Naive thymus-derived CD4-positive, alpha-beta T cell (primary cell): ENCODE measurements at regions not wholly inside any gene's neighbourhood (a gene's known extent, or its start where the extent isn't known, plus 50 kb on each side); places are given as distances from the start of the nearest gene placed in this dataset.
A peak's percentile ranks its signal among the peaks of the same experiment; 100 is the strongest.

Experiments
- ATAC-seq: fragments of 150-1000 bp; cut with Tn5 transposase; 2 replicates; pipeline ENCODE4 v1.10.0; 2021; ENCODE audit warnings: mild to moderate bottlenecking, moderate library complexity
- CTCF ChIA-PET: fragments of 350-600 bp; sonication (Branson Sonifier 250); formaldehyde crosslinking; loops from one replicate; lab custom pipeline; 2021; ENCODE audit warnings: antibody characterized with exemption; lab: Charles Lee
- POLR2A ChIA-PET: fragments of 350-600 bp; sonication (Branson Sonifier 250); formaldehyde crosslinking; loops from one replicate; lab custom pipeline; 2021; ENCODE audit warnings: antibody characterized with exemption, inconsistent platforms; lab: Charles Lee
- DNase-seq, 9 donors: peaks; one replicate each; pipeline versions ENCODE4 v3.0.0 to v3.0.0-alpha.2; 2020 to 2022; ENCODE audit warnings: mixed read lengths in 1 of 9
- H3K27ac ChIP-seq: one replicate; pipeline ENCODE4 v1.7.0; 2013; ENCODE audit warnings: mild to moderate bottlenecking, low read depth, low read length, moderate library complexity
- H3K27me3 ChIP-seq, 2 donors: one replicate each; pipeline ENCODE4 v1.7.0; 2013; ENCODE audit warnings: low read length in 2 of 2, mild to moderate bottlenecking in 2 of 2, moderate library complexity in 2 of 2; ENCODE audit not compliant: control insufficient read depth in 2 of 2, insufficient read depth in 2 of 2
- H3K36me3 ChIP-seq, 3 experiments: 1 replicate in 2 of 3; 2 replicates in 1 of 3; pipeline ENCODE4 v1.7.0; 2013; ENCODE audit warnings: low read length in 3 of 3, mild to moderate bottlenecking in 3 of 3, moderate library complexity in 1 of 3; ENCODE audit not compliant: insufficient read depth in 3 of 3, control insufficient read depth in 2 of 3
- H3K4me1 ChIP-seq, 2 donors: one replicate each; pipeline ENCODE4 v1.7.0; 2013; ENCODE audit warnings: low read length in 2 of 2, mild to moderate bottlenecking in 2 of 2, moderate library complexity in 1 of 2; ENCODE audit not compliant: control insufficient read depth in 2 of 2, insufficient read depth in 2 of 2
- H3K4me3 ChIP-seq: 2 replicates; pipeline ENCODE4 v1.7.0; 2013; ENCODE audit warnings: mild to moderate bottlenecking, low read length
- H3K9me3 ChIP-seq, 3 experiments: 1 replicate in 2 of 3; 2 replicates in 1 of 3; pipeline ENCODE4 v1.7.0; 2013; ENCODE audit warnings: low read length in 3 of 3; ENCODE audit not compliant: control insufficient read depth in 2 of 3
- H3K27ac Mint-ChIP-seq, 9 donors: one replicate each; pipeline ENCODE4 v1.8.0; 2020 to 2022; ENCODE audit warnings: mixed read lengths in 9 of 9, mild to moderate bottlenecking in 8 of 9, moderate library complexity in 5 of 9, inconsistent platforms in 2 of 9
- H3K27me3 Mint-ChIP-seq, 5 donors: one replicate each; pipeline ENCODE4 v1.8.0; 2021 to 2022; ENCODE audit warnings: mixed read lengths in 5 of 5, mild to moderate bottlenecking in 1 of 5
- H3K36me3 Mint-ChIP-seq, 5 donors: one replicate each; pipeline ENCODE4 v1.8.0; 2020 to 2022; ENCODE audit warnings: mixed read lengths in 5 of 5, mild to moderate bottlenecking in 3 of 5, inconsistent platforms in 1 of 5
- H3K4me1 Mint-ChIP-seq, 7 donors: one replicate each; pipeline ENCODE4 v1.8.0; 2020 to 2022; ENCODE audit warnings: mixed read lengths in 7 of 7, mild to moderate bottlenecking in 3 of 7, inconsistent platforms in 1 of 7
- H3K4me3 Mint-ChIP-seq, 10 donors: one replicate each; pipeline ENCODE4 v1.8.0; 2020 to 2022; ENCODE audit warnings: mild to moderate bottlenecking in 10 of 10, mixed read lengths in 10 of 10, moderate library complexity in 6 of 10, inconsistent platforms in 2 of 10
- H3K9me3 Mint-ChIP-seq, 11 donors: one replicate each; pipeline ENCODE4 v1.8.0; 2020 to 2022; ENCODE audit warnings: mixed read lengths in 11 of 11, mild to moderate bottlenecking in 4 of 11, inconsistent platforms in 1 of 11, moderate library complexity in 1 of 11
- intact Hi-C, 2 donors: fragments of 100-400 bp; cut with micrococcal nuclease; formaldehyde crosslinking; loops; one replicate each; pipeline ENCODE4 v1.15.1; 2023

DNA sequence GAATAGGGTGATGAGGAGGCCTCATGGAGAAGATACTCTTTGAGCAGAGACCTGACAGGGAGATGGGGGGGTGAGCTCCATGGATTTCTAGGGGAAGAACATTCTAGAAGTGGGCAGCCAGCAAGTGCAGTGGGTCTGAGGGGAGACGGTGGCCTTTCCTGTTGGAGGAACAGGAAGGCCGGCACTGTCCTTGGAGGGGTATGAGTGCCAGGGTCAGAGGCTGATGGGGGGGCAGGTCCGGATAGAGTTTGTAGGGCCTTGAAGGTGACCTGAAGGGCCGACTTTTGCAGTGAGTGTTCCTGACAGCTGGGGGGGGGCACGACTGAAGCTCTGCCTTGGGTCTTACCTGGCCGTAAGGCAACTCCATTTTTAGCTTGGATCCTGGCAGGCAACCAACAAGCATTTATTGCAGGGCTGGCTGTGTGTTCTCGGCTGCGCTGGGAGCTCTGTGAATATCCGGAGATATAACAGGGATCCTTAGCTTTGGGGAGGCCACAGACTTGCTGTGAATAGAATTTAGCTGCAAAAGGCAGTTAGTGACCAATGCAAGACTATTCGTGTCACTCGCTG lies 130.6 kb downstream of the MRPS6 start:
- CTCF ChIA-PET: interaction anchor here (0.6 to 1.2 kb wide), 3 partner anchors 80 to 259 kb away, joined by 3 to 4 read pairs (median 4); no protein-coding TSS in a partner anchor
- Histone ChIP-seq H3K27me3 (no peaks in the 10 kb centered on the region), H3K4me3 (no peak overlapping the region), H3K9me3 (no peaks in the 10 kb centered on the region), H3K4me1 (peaks cover 4 to 20% of the 10 kb centered on the region in 2 donors), H3K27ac (no peak overlapping the region), H3K36me3 (no peaks in the 10 kb centered on the region)
- no peak for DNase-seq
- intact Hi-C loops: loop anchor here (2.0 to 5.0 kb wide), 2 partner anchors 279 to 282 kb away; no protein-coding TSS in a partner anchor
- no peak overlapping the region for H3K4me3 Mint-ChIP-seq
- peaks cover 0 to 2% (median 0%) of the 10 kb centered on the region in 11 donors for H3K9me3 Mint-ChIP-seq
- H3K27me3 Mint-ChIP-seq: peaks cover 0 to 2% (median 0%) of the 10 kb centered on the region in 5 donors
- peaks cover 0 to 8% (median 0%) of the 10 kb centered on the region in 5 donors for H3K36me3 Mint-ChIP-seq
- POLR2A ChIA-PET: interaction anchor here (0.6 to 0.8 kb wide), 2 partner anchors 17 to 23 kb away, joined by 3 to 5 read pairs; no protein-coding TSS in a partner anchor
- peak overlapping the region in 3 of 9 donors; percentile 55 to 65 (median 58) for H3K27ac Mint-ChIP-seq
- peaks cover 22 to 52% (median 44%) of the 10 kb centered on the region in 7 donors for H3K4me1 Mint-ChIP-seq
- ATAC-seq: no peak

DNA sequence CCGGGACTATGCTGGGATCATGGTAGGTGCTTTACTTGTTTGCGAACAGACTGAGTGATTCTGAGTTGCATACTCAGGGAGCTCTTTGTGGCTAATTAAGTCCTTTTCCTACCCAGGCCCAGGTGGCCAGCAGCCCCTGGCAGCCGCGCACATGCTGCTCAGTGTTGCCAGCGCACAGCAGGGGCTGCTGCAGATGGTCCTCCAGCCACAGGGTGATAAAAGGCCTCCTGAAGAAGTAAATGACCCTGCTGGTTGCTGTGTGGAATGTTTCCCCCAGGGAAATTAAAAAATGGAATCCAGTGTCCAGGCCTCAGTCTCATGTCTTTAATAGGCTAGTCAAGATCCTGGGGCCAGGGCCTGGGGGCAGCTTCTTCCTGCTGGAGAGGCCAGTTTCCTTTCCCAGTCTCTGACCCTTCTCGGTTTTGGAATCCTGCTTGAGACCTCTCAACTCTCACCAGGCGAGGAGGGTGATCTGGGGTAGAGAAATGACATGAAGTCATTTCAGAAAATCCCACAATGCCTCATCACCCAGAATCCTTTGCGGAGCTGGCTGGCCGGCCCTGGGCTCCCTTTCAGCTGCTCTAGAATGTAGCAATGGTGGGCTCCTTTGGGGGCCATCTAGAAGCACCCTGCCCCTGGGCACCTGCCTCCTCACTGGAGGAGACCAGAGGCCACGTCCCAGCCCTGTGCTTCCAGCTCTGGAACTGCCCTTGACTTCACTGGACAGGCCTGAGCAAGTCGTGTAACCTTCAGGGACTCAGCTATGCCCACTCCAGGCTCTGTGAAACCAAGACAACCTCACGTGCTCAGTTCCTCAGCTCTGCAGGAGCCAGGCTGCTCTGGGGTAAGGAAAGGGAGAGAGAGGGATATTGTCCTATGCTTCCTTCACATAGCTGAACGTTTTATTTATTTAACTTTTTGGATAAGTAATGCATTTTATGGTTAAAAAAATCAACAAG lies 131.4 kb downstream of the MRPS6 start:
- Mint-ChIP-seq H3K4me3 (no peak overlapping the region), H3K27me3 (peaks cover 0 to 2% (median 0%) of the 10 kb centered on the region in 5 donors), H3K27ac (no peak overlapping the region), H3K36me3 (peaks cover 0 to 13% (median 0%) of the 10 kb centered on the region in 5 donors), H3K9me3 (peaks cover 0 to 9% (median 2%) of the 10 kb centered on the region in 11 donors), H3K4me1 (peaks cover 13 to 44% (median 36%) of the 10 kb centered on the region in 7 donors)
- ChIA-PET POLR2A (no interaction called here), CTCF (interaction anchor here (1.2 kb wide), 1 partner anchor 113 kb away, joined by 4 read pairs; no protein-coding TSS in a partner anchor)
- intact Hi-C loops: loop anchor here in 1 of 2 donors (5.0 kb wide), 1 partner anchor 282 kb away; no protein-coding TSS in a partner anchor
- Histone ChIP-seq H3K4me1 (peaks cover 4 to 11% of the 10 kb centered on the region in 2 donors), H3K4me3 (no peak overlapping the region), H3K27ac (no peak overlapping the region), H3K27me3 (no peaks in the 10 kb centered on the region), H3K9me3 (no peaks in the 10 kb centered on the region), H3K36me3 (no peaks in the 10 kb centered on the region)
- DNase-seq (no peak), ATAC-seq (no peak)

DNA sequence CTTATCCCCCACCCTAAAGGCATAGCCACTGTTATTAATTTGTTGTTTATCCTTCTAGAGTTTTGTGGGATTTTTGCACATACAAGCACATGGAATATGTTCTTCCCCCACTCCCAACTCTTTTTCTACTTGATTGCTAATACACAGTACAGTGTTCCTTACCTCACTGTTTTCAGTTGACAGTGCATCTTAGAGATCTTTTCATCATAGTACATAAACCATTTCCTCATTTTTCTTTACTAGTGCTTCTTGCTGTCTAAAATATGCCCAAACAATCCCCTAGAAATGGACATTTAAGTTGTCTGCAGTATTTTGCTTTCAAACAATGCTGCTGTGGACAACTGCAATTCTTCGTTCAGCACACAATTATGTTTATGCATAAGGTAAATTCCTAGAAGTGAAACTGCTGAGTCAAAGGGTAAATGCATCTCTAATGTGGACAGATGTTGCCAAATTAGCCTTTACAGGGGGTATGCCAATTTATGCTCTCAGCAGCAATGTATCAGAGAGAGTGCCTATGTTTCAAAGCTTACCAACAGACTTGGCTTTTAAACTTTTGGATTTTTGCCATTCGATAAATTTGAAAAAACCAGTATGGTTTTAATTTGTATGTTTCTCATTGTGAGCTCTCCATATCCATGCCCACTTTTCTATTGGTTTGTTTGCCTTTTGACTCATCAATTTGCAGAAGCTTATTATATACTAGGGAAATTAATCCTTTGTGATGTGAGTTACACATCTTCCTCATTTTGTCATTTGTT lies 132.6 kb downstream of the MRPS6 start:
- Histone ChIP-seq H3K9me3 (no peaks in the 10 kb centered on the region), H3K4me1 (peaks cover 4 to 11% of the 10 kb centered on the region in 2 donors), H3K27me3 (no peaks in the 10 kb centered on the region), H3K36me3 (no peaks in the 10 kb centered on the region), H3K4me3 (no peak overlapping the region), H3K27ac (no peak overlapping the region)
- intact Hi-C loops: no loop called here
- H3K36me3 Mint-ChIP-seq: peaks cover 0 to 15% (median 6%) of the 10 kb centered on the region in 5 donors
- peaks cover 0 to 6% (median 0%) of the 10 kb centered on the region in 5 donors for H3K27me3 Mint-ChIP-seq
- peaks cover 6 to 32% (median 25%) of the 10 kb centered on the region in 7 donors for H3K4me1 Mint-ChIP-seq
- peak overlapping the region in 1 of 10 donors; percentile 2 for H3K4me3 Mint-ChIP-seq
- ATAC-seq (no peak), DNase-seq (no peak)
- H3K27ac Mint-ChIP-seq: peak overlapping the region in 2 of 9 donors; percentile 20 to 32
- H3K9me3 Mint-ChIP-seq: peaks cover 0 to 18% (median 5%) of the 10 kb centered on the region in 11 donors
- ChIA-PET CTCF (no interaction called here), POLR2A (no interaction called here)

DNA sequence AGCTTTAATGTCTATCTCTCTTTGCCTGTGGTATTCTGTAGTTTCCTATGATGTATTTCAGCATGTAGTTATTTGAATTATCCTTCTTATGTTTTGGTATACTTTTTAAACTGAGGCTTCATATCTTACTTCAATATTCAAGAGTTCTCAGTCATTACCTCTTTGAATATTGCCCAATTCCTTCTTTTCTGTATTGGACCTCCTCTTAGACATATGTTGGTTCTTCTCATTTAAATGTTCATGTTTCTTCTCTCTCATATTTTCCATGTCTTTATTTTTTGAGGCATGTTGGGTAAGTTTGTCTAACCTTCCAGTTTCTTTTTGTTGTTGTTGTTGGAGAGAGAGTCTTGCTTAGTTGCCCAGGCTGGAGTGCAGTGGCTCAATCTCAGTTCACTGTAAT lies 140.6 kb downstream of the MRPS6 start:
- H3K4me3 ChIP-seq: no peak overlapping the region
- H3K27me3 ChIP-seq: no peaks in the 10 kb centered on the region
- H3K4me1 ChIP-seq: no peaks in the 10 kb centered on the region
- CTCF ChIA-PET: no interaction called here
- H3K36me3 Mint-ChIP-seq: peaks cover 4 to 29% (median 12%) of the 10 kb centered on the region in 5 donors
- H3K36me3 ChIP-seq: no peaks in the 10 kb centered on the region
- intact Hi-C loops: no loop called here
- H3K9me3 ChIP-seq: peaks cover 0 to 6% (median 0%) of the 10 kb centered on the region in 3 experiments
- H3K27ac Mint-ChIP-seq: peak overlapping the region in 1 of 9 donors; percentile 5
- POLR2A ChIA-PET: interaction anchor here (0.6 to 0.7 kb wide), 2 partner anchors 15 to 292 kb away, joined by 3 read pairs; no protein-coding TSS in a partner anchor
- H3K4me1 Mint-ChIP-seq: no peaks in the 10 kb centered on the region
- DNase-seq (no peak), ATAC-seq (no peak)
- no peak overlapping the region for H3K4me3 Mint-ChIP-seq
- H3K27me3 Mint-ChIP-seq: peaks cover 0 to 10% (median 0%) of the 10 kb centered on the region in 5 donors
- peaks cover 4 to 35% (median 11%) of the 10 kb centered on the region in 11 donors for H3K9me3 Mint-ChIP-seq
- no peak overlapping the region for H3K27ac ChIP-seq

DNA sequence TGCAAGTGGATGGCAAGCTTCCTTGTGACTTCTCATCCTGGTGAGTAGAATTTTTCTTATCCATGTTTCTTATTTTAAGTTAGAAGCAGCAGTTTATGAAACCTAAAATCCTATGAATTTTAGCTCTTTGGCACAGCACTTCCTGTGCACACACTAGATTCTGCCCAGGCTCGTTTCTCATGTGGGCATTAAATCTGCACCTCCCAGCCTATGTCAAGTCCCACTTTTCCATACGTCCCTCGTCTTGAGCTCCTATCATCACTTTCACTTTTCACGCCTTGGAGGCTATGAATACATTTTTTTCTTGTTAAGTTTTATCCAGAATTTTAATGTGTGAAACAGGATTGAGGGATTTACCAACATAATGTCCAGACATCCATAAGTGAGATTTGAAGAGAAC lies 142.1 kb downstream of the MRPS6 start:
- H3K27me3 Mint-ChIP-seq: peaks cover 0 to 8% (median 0%) of the 10 kb centered on the region in 5 donors
- no peak overlapping the region for H3K27ac Mint-ChIP-seq
- H3K4me3 Mint-ChIP-seq: no peak overlapping the region
- Histone ChIP-seq H3K9me3 (peaks cover 0 to 6% (median 0%) of the 10 kb centered on the region in 3 experiments), H3K27ac (no peak overlapping the region), H3K4me3 (no peak overlapping the region), H3K27me3 (no peaks in the 10 kb centered on the region), H3K36me3 (no peaks in the 10 kb centered on the region), H3K4me1 (no peaks in the 10 kb centered on the region)
- DNase-seq (no peak), ATAC-seq (no peak)
- ChIA-PET POLR2A (no interaction called here), CTCF (no interaction called here)
- peaks cover 1 to 17% (median 12%) of the 10 kb centered on the region in 5 donors for H3K36me3 Mint-ChIP-seq
- peaks cover 0 to 21% (median 8%) of the 10 kb centered on the region in 11 donors for H3K9me3 Mint-ChIP-seq
- no peaks in the 10 kb centered on the region for H3K4me1 Mint-ChIP-seq
- intact Hi-C loops: no loop called here
